NT2/D1 (cell line): ENCODE measurements at regions not wholly inside any gene's neighbourhood (a gene's known extent, or its start where the extent isn't known, plus 50 kb on each side); places are given as distances from the start of the nearest gene placed in this dataset.

Source experiments
- DNase-seq: peaks from one replicate; pipeline ENCODE4 v3.0.0-alpha.2; 2011; ENCODE audit warnings: low read depth, low spot score
- H3K27me3 ChIP-seq: 2 replicates; pipeline ENCODE4 v1.6.0; 2011; ENCODE audit warnings: mild to moderate bottlenecking; ENCODE audit not compliant: insufficient read length, insufficient read depth
- H3K36me3 ChIP-seq: 2 replicates; pipeline ENCODE4 v1.6.1; 2011; ENCODE audit warnings: mild to moderate bottlenecking, low read length, mixed read lengths; ENCODE audit not compliant: insufficient read depth, insufficient read length
- H3K4me1 ChIP-seq: 2 replicates; pipeline ENCODE4 v1.5.1; 2011; ENCODE audit not compliant: insufficient read depth, insufficient read length
- H3K4me3 ChIP-seq: 2 replicates; pipeline ENCODE4 v1.5.1; 2011; ENCODE audit warnings: low read depth; ENCODE audit not compliant: insufficient read length
- H3K9ac ChIP-seq: 2 replicates; pipeline ENCODE4 v1.6.0; 2011; ENCODE audit warnings: low read depth; ENCODE audit not compliant: insufficient read length
- H3K9me3 ChIP-seq: 2 replicates; pipeline ENCODE4 v1.5.1; 2011; ENCODE audit warnings: mild to moderate bottlenecking, low read length; ENCODE audit not compliant: insufficient read depth
- SUZ12 ChIP-seq: IDR thresholded peaks from 2 replicates; pipeline ENCODE4 v1.6.1; 2011; ENCODE audit not compliant: insufficient read length, insufficient read depth; ENCODE audit errors: extremely low read depth
- YY1 ChIP-seq: IDR thresholded peaks from 2 replicates; pipeline ENCODE4 v1.6.1; 2011; ENCODE audit not compliant: insufficient read length, insufficient read depth
- ZNF274 ChIP-seq: IDR thresholded peaks from 2 replicates; pipeline ENCODE4 v1.6.1; 2011; ENCODE audit warnings: mild to moderate bottlenecking, low read depth, low read length

GRCh38 chr10:111131168-111131799 is 54.5 kb downstream of the ADRA2A start:
- TF ChIP-seq YY1: no peak
- no peak for TF ChIP-seq SUZ12
- TF ChIP-seq ZNF274: no peak
- Histone ChIP-seq H3K27me3 (no peaks in the 10 kb centered on the region), H3K4me1 (no peaks in the 10 kb centered on the region), H3K9me3 (no peaks in the 10 kb centered on the region), H3K36me3 (no peaks in the 10 kb centered on the region), H3K4me3 (no peak overlapping the region), H3K9ac (no peak overlapping the region)
- DNase-seq: no peak

DNA sequence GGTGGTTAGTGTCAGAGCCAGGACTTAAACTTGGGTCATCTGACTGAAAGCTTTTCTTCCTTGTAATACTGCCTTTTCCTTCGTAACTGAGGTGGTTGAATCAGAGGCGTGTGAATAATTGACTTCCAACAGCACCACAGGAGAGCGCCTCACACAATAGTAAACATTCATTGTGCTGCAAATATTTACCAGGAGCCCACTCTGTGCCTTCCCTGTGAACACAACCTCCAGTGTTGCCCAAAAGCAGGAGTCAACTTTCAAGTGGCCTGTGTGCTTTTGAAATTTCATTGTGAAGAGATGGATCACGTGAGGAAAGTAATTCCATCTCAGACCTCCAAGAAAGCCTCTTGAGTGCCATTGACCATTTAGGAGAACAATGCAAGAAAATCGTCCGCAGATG is 60.2 kb downstream of the ADRA2A start:
- TF ChIP-seq ZNF274 (no peak), SUZ12 (no peak), YY1 (no peak)
- Histone ChIP-seq H3K9ac (no peak overlapping the region), H3K4me1 (no peaks in the 10 kb centered on the region), H3K27me3 (no peaks in the 10 kb centered on the region), H3K9me3 (no peaks in the 10 kb centered on the region), H3K4me3 (no peak overlapping the region), H3K36me3 (no peaks in the 10 kb centered on the region)
- peak; percentile 81 for DNase-seq

DNA sequence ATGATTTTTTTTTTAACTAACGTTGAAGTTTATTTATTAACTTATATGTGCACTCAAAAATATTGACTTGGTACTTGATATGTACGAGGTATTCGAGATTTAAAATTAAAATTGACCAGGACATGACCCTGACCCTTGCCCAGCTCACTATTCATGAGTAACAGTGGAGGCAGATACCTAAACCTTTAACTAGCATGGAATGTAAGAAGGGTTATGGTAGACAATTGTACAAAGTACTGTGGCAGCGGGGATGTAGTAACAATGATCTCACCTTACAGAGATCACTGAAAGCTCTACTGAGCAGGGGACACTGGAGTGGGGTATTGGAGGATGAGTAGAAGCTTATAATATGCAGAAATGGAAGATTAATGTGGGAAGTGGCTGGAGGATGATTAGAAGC is 60.8 kb downstream of the ADRA2A start:
- Histone ChIP-seq H3K4me3 (no peak overlapping the region), H3K27me3 (no peaks in the 10 kb centered on the region), H3K4me1 (no peaks in the 10 kb centered on the region), H3K9me3 (no peaks in the 10 kb centered on the region), H3K36me3 (no peaks in the 10 kb centered on the region), H3K9ac (no peak overlapping the region)
- DNase-seq: no peak
- TF ChIP-seq ZNF274 (no peak), SUZ12 (no peak), YY1 (no peak)

DNA sequence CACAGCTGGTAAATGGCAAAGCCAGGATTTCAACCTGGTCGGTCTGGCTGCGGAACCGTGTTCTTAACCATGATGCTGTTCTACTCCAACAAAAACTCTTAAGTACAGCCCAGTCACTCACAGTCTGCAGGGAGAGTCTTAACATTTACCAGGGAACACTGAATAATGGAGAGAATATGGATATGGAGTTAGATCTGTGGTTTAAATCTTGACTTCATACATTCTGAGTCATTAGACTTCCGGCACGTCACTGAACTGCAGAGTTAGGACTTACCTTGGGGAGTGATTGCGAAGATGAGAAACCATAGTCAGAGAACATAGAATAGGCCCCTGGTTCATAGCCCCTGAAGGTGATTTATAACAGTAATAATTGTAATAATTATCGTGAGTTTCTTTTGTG is 61.7 kb downstream of the ADRA2A start:
- Histone ChIP-seq H3K9me3 (no peaks in the 10 kb centered on the region), H3K27me3 (no peaks in the 10 kb centered on the region), H3K4me1 (no peaks in the 10 kb centered on the region), H3K9ac (no peak overlapping the region), H3K36me3 (no peaks in the 10 kb centered on the region), H3K4me3 (no peak overlapping the region)
- no peak for TF ChIP-seq YY1
- DNase-seq: no peak

- TF ChIP-seq SUZ12 (no peak), YY1 (no peak), ZNF274 (no peak)
- Histone ChIP-seq H3K9me3 (no peaks in the 10 kb centered on the region), H3K4me1 (no peaks in the 10 kb centered on the region), H3K4me3 (no peak overlapping the region), H3K9ac (no peak overlapping the region), H3K27me3 (no peaks in the 10 kb centered on the region), H3K36me3 (no peaks in the 10 kb centered on the region)
- no peak for DNase-seq
These were observed 62.7 kb downstream of the ADRA2A start for GRCh38 chr10:111139567-111139966.

DNA sequence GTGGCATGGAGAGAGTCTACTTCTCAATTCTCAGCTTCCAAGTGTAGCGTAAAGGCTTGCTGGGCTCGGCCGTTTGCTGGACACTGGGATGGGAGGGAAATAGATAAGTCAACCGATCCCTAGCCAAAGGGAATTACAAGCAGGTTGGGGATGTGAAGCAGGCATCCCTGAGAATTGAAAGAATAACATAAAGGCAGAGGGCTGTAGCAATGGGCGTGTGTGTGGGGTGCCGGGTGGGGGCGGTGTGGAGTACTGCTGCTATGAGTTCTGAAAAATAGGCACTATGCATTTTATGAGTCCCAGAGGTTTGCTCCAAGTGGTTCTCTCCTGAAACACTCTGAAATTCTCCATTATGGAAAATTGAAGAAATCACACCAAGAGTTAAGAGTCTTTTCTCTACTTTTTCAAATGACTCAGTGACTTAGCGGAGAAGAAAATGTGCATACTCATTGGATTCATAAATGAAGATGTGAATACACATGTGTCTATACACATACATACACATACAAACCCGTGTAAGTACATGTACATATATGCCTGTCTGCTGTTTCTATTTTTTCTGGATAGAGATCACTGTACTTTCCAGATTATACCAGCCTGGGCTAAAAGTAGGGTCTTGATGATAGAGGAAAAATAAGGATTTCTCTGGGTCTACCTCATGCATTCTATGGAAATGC is 65.4 kb downstream of the ADRA2A start:
- TF ChIP-seq YY1 (no peak), SUZ12 (no peak), ZNF274 (no peak)
- no peak for DNase-seq
- no peaks in the 10 kb centered on the region for H3K9me3 ChIP-seq
- no peak overlapping the region for H3K9ac ChIP-seq
- no peaks in the 10 kb centered on the region for H3K4me1 ChIP-seq
- no peaks in the 10 kb centered on the region for H3K27me3 ChIP-seq
- no peak overlapping the region for H3K4me3 ChIP-seq
- no peaks in the 10 kb centered on the region for H3K36me3 ChIP-seq

DNA sequence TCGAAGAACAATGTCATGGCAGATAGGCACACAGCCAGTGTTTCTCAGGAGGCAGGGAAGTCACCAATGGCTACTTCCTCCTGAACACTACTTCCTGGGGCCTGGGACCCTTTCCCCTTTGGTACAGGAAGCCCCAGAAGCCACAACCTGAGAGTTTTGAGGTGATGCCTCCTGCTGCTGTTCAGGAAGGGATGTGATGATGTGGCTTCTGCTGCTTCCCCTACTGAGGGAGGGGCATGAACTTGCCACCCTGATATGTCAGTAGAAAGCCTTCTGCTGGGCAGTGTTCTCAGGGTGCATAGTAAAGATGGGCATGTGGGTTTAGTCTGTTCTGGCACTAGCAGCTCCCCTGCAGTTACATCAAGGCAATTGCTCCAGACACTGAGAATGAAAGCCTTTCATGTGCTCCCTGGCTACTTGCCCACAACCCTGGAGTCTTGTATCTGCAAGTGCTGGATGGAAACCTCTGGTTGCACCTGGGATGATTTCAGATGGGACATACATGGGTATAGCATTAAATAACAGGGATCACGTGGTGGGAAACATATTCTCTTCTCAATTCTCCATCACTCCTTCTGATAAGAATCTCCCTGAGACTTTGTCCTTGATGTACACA is 69.3 kb downstream of the ADRA2A start:
- H3K36me3 ChIP-seq: no peaks in the 10 kb centered on the region
- H3K27me3 ChIP-seq: no peaks in the 10 kb centered on the region
- TF ChIP-seq YY1 (no peak), SUZ12 (no peak), ZNF274 (no peak)
- H3K4me1 ChIP-seq: no peaks in the 10 kb centered on the region
- no peaks in the 10 kb centered on the region for H3K9me3 ChIP-seq
- H3K9ac ChIP-seq: no peak overlapping the region
- no peak for DNase-seq
- no peak overlapping the region for H3K4me3 ChIP-seq
